ENCODE measurements at regions not wholly inside any gene's neighbourhood (a gene's known extent, or its start where the extent isn't known, plus 50 kb on each side); places are given as distances from the start of the nearest gene placed in this dataset.

DNA sequence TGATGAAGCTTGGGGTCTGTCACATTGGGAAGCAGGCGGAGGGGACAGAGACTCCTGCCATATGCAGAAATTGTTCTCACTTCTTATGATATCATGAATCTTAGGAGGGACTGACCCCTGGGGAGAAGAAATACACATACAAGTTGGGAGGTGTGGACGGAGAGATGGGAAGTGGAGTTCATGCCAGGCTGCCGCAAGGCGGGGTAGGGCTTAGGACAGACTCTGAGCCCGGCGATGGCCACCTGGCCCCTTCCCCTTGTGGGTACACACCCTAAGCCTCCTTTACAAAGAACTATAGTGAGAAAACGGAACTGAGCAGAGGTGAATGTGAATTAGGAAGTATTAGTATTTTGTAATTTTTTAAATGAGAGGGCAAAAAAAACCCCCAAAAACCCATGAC is 177.0 kb upstream of the IRS2 start (continued):
- TF ChIP-seq, protein P1, sequence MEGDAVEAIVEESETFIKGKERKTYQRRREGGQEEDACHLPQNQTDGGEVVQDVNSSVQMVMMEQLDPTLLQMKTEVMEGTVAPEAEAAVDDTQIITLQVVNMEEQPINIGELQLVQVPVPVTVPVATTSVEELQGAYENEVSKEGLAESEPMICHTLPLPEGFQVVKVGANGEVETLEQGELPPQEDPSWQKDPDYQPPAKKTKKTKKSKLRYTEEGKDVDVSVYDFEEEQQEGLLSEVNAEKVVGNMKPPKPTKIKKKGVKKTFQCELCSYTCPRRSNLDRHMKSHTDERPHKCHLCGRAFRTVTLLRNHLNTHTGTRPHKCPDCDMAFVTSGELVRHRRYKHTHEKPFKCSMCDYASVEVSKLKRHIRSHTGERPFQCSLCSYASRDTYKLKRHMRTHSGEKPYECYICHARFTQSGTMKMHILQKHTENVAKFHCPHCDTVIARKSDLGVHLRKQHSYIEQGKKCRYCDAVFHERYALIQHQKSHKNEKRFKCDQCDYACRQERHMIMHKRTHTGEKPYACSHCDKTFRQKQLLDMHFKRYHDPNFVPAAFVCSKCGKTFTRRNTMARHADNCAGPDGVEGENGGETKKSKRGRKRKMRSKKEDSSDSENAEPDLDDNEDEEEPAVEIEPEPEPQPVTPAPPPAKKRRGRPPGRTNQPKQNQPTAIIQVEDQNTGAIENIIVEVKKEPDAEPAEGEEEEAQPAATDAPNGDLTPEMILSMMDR (conservative IDR thresholded peaks at IDR 0.05; ENCODE audit: low read depth in 2 of 2): no peak
- TF ChIP-seq EZH2phosphoT487 (IDR thresholded peaks at IDR 0.05; ENCODE audit: unreplicated experiment): no peak
- TF ChIP-seq, protein P2, sequence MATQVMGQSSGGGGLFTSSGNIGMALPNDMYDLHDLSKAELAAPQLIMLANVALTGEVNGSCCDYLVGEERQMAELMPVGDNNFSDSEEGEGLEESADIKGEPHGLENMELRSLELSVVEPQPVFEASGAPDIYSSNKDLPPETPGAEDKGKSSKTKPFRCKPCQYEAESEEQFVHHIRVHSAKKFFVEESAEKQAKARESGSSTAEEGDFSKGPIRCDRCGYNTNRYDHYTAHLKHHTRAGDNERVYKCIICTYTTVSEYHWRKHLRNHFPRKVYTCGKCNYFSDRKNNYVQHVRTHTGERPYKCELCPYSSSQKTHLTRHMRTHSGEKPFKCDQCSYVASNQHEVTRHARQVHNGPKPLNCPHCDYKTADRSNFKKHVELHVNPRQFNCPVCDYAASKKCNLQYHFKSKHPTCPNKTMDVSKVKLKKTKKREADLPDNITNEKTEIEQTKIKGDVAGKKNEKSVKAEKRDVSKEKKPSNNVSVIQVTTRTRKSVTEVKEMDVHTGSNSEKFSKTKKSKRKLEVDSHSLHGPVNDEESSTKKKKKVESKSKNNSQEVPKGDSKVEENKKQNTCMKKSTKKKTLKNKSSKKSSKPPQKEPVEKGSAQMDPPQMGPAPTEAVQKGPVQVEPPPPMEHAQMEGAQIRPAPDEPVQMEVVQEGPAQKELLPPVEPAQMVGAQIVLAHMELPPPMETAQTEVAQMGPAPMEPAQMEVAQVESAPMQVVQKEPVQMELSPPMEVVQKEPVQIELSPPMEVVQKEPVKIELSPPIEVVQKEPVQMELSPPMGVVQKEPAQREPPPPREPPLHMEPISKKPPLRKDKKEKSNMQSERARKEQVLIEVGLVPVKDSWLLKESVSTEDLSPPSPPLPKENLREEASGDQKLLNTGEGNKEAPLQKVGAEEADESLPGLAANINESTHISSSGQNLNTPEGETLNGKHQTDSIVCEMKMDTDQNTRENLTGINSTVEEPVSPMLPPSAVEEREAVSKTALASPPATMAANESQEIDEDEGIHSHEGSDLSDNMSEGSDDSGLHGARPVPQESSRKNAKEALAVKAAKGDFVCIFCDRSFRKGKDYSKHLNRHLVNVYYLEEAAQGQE (IDR thresholded peaks at IDR 0.05; ENCODE audit: unreplicated experiment): no peak
- no peak for TF ChIP-seq EZH2 (IDR thresholded peaks at IDR 0.05; ENCODE audit: low read depth, unreplicated experiment)

DNA sequence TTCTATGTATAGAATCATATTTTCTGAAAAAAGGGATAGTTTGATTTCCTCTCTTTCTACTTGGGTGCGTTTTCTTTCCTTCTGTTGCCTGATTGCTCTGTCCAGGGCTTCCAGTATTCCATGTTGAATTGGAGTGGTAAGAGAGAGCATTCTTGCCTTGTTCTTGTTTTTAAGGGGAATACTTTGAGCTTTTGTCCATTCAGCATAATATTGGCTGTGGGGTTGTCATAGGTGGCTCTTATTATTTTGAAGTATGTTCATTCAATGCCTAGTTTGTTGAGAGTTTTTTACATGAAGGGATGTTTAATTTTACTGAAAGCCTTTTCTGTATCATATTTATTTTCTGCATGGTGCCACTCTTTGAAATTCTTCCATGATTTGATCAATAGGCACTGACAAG is 173.5 kb upstream of the IRS2 start:
- DNase-seq (ENCODE audit: low spot score) (no peak), ATAC-seq (no peak)
- Histone ChIP-seq H3K27ac (ENCODE audit: low read depth) (no peak overlapping the region), H3K36me3 (ENCODE audit: insufficient read depth) (no peaks in the 10 kb centered on the region), H3K79me2 (replicated peaks; ENCODE audit: insufficient read depth) (no peaks in the 10 kb centered on the region), H3F3A (replicated peaks; ENCODE audit: low read depth) (no peaks in the 10 kb centered on the region), H3K4me3 (no peak overlapping the region), H2AFZ (no peak overlapping the region), H3K27me3 (ENCODE audit: insufficient read depth) (no peaks in the 10 kb centered on the region), H3K4me1 (ENCODE audit: insufficient read depth) (no peaks in the 10 kb centered on the region), H4K20me1 (replicated peaks; ENCODE audit: insufficient read depth) (no peaks in the 10 kb centered on the region), H3K9me2 (ENCODE audit: insufficient read depth) (no peaks in the 10 kb centered on the region; the same call in none of the 2 replicates), H3K4me2 (no peak overlapping the region)
- H3K27ac Mint-ChIP-seq: no peak overlapping the region
- H3K4me3 Mint-ChIP-seq: no peak overlapping the region
- TF ChIP-seq, protein P3, sequence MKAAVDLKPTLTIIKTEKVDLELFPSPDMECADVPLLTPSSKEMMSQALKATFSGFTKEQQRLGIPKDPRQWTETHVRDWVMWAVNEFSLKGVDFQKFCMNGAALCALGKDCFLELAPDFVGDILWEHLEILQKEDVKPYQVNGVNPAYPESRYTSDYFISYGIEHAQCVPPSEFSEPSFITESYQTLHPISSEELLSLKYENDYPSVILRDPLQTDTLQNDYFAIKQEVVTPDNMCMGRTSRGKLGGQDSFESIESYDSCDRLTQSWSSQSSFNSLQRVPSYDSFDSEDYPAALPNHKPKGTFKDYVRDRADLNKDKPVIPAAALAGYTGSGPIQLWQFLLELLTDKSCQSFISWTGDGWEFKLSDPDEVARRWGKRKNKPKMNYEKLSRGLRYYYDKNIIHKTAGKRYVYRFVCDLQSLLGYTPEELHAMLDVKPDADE (IDR thresholded peaks at IDR 0.05): no peak
- TF ChIP-seq STAT1 (IDR thresholded peaks at IDR 0.05; ENCODE audit: unreplicated experiment): no peak
- TF ChIP-seq EZH2phosphoT487 (IDR thresholded peaks at IDR 0.05; ENCODE audit: unreplicated experiment): no peak
- TF ChIP-seq, protein P4, sequence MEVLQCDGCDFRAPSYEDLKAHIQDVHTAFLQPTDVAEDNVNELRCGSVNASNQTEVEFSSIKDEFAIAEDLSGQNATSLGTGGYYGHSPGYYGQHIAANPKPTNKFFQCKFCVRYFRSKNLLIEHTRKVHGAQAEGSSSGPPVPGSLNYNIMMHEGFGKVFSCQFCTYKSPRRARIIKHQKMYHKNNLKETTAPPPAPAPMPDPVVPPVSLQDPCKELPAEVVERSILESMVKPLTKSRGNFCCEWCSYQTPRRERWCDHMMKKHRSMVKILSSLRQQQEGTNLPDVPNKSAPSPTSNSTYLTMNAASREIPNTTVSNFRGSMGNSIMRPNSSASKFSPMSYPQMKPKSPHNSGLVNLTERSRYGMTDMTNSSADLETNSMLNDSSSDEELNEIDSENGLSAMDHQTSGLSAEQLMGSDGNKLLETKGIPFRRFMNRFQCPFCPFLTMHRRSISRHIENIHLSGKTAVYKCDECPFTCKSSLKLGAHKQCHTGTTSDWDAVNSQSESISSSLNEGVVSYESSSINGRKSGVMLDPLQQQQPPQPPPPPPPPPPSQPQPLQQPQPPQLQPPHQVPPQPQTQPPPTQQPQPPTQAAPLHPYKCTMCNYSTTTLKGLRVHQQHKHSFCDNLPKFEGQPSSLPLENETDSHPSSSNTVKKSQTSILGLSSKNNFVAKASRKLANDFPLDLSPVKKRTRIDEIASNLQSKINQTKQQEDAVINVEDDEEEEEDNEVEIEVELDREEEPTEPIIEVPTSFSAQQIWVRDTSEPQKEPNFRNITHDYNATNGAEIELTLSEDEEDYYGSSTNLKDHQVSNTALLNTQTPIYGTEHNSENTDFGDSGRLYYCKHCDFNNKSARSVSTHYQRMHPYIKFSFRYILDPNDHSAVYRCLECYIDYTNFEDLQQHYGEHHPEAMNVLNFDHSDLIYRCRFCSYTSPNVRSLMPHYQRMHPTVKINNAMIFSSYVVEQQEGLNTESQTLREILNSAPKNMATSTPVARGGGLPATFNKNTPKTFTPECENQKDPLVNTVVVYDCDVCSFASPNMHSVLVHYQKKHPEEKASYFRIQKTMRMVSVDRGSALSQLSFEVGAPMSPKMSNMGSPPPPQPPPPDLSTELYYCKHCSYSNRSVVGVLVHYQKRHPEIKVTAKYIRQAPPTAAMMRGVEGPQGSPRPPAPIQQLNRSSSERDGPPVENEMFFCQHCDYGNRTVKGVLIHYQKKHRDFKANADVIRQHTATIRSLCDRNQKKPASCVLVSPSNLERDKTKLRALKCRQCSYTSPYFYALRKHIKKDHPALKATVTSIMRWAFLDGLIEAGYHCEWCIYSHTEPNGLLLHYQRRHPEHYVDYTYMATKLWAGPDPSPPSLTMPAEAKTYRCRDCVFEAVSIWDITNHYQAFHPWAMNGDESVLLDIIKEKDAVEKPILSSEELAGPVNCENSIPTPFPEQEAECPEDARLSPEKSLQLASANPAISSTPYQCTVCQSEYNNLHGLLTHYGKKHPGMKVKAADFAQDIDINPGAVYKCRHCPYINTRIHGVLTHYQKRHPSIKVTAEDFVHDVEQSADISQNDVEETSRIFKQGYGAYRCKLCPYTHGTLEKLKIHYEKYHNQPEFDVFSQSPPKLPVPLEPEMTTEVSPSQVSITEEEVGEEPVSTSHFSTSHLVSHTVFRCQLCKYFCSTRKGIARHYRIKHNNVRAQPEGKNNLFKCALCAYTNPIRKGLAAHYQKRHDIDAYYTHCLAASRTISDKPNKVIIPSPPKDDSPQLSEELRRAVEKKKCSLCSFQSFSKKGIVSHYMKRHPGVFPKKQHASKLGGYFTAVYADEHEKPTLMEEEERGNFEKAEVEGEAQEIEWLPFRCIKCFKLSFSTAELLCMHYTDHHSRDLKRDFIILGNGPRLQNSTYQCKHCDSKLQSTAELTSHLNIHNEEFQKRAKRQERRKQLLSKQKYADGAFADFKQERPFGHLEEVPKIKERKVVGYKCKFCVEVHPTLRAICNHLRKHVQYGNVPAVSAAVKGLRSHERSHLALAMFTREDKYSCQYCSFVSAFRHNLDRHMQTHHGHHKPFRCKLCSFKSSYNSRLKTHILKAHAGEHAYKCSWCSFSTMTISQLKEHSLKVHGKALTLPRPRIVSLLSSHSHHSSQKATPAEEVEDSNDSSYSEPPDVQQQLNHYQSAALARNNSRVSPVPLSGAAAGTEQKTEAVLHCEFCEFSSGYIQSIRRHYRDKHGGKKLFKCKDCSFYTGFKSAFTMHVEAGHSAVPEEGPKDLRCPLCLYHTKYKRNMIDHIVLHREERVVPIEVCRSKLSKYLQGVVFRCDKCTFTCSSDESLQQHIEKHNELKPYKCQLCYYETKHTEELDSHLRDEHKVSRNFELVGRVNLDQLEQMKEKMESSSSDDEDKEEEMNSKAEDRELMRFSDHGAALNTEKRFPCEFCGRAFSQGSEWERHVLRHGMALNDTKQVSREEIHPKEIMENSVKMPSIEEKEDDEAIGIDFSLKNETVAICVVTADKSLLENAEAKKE (CRISPR knock-in tag; IDR thresholded peaks at IDR 0.05): no peak
- TF ChIP-seq CREB1 (CRISPR knock-in tag; IDR thresholded peaks at IDR 0.05; ENCODE audit: low read depth): no peak
- no peaks in the 10 kb centered on the region; the same call in 2 of the 3 replicates for H3K36me3 Mint-ChIP-seq (ENCODE audit: low read depth)
- no peaks in the 10 kb centered on the region for H3K4me1 Mint-ChIP-seq
- H3K9me3 Mint-ChIP-seq: peaks cover 14% of the 10 kb centered on the region
- H3K27me3 Mint-ChIP-seq (ENCODE audit: insufficient read depth, low read depth, poor library complexity): no peaks in the 10 kb centered on the region
